Upper lobe of right lung (tissue), 1 donor: ENCODE measurements at regions not wholly inside any gene's neighbourhood (a gene's known extent, or its start where the extent isn't known, plus 50 kb on each side); places are given as distances from the start of the nearest gene placed in this dataset.

Source experiments
- ATAC-seq: fragments of 200-7000 bp; cut with Tn5 transposase; one replicate; pipeline ENCODE4 v1.9.1; 2020; ENCODE audit warnings: mild to moderate bottlenecking, moderate library complexity
- DNase-seq: peaks from one replicate; pipeline ENCODE4 v3.0.0-alpha.2; 2020
- H3K27ac ChIP-seq: fragments of 200-600 bp; one replicate; pipeline ENCODE4 v1.8.0; 2022
- H3K27me3 ChIP-seq: fragments of 200-600 bp; one replicate; pipeline ENCODE4 v1.8.0; 2022; ENCODE audit warnings: mild to moderate bottlenecking
- H3K36me3 ChIP-seq: fragments of 200-600 bp; one replicate; pipeline ENCODE4 v1.8.0; 2022
- H3K4me1 ChIP-seq: fragments of 200-600 bp; one replicate; pipeline ENCODE4 v1.8.0; 2022
- H3K4me3 ChIP-seq: fragments of 200-600 bp; one replicate; pipeline ENCODE4 v1.8.0; 2022; ENCODE audit warnings: mild to moderate bottlenecking
- H3K9me3 ChIP-seq: fragments of 200-600 bp; one replicate; pipeline ENCODE4 v1.8.0; 2022
- intact Hi-C: fragments of 100-400 bp; cut with DNase I; formaldehyde crosslinking; loops from one replicate; pipeline ENCODE4 v1.11.0; 2022
- TF ChIP-seq, protein P1 (sequence below): fragments of 200-600 bp; IDR thresholded peaks from one replicate; pipeline ENCODE4 v1.8.0; 2022; ENCODE audit warnings: antibody characterized with exemption
- donor health status: DM: no; HTN: yes; CAD: no; lungs with severe emphysema.

DNA sequence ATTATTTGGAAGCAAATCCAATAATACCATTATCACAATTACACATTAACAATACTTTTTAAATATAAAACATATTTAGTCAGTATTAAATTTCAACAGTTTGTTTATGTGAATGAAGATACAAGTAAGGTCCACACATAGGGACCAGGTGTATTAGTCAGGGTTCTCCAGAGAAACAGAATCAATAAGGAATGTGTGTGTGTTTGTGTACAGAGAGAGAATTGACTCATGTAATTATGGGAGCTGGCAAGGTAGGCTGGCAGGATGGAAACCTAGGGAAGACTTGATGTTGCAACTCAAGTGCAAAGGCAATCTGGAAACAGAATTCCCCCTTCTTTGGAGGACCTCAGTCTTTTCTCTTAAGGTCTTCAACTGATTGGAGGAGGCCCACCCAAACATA is 123.2 kb upstream of the OTX2 start:
- H3K4me1 ChIP-seq, result no peaks in the 10 kb centered on the region
- no peak overlapping the region for H3K27ac ChIP-seq
- intact Hi-C loops, result no loop called here
- no peak overlapping the region for H3K4me3 ChIP-seq
- H3K36me3 ChIP-seq, result no peaks in the 10 kb centered on the region
- H3K9me3 ChIP-seq, result no peaks in the 10 kb centered on the region
- no peaks in the 10 kb centered on the region for H3K27me3 ChIP-seq
- DNase-seq (no peak), ATAC-seq (no peak)
- TF ChIP-seq, protein P1, sequence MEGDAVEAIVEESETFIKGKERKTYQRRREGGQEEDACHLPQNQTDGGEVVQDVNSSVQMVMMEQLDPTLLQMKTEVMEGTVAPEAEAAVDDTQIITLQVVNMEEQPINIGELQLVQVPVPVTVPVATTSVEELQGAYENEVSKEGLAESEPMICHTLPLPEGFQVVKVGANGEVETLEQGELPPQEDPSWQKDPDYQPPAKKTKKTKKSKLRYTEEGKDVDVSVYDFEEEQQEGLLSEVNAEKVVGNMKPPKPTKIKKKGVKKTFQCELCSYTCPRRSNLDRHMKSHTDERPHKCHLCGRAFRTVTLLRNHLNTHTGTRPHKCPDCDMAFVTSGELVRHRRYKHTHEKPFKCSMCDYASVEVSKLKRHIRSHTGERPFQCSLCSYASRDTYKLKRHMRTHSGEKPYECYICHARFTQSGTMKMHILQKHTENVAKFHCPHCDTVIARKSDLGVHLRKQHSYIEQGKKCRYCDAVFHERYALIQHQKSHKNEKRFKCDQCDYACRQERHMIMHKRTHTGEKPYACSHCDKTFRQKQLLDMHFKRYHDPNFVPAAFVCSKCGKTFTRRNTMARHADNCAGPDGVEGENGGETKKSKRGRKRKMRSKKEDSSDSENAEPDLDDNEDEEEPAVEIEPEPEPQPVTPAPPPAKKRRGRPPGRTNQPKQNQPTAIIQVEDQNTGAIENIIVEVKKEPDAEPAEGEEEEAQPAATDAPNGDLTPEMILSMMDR, result no peak

DNA sequence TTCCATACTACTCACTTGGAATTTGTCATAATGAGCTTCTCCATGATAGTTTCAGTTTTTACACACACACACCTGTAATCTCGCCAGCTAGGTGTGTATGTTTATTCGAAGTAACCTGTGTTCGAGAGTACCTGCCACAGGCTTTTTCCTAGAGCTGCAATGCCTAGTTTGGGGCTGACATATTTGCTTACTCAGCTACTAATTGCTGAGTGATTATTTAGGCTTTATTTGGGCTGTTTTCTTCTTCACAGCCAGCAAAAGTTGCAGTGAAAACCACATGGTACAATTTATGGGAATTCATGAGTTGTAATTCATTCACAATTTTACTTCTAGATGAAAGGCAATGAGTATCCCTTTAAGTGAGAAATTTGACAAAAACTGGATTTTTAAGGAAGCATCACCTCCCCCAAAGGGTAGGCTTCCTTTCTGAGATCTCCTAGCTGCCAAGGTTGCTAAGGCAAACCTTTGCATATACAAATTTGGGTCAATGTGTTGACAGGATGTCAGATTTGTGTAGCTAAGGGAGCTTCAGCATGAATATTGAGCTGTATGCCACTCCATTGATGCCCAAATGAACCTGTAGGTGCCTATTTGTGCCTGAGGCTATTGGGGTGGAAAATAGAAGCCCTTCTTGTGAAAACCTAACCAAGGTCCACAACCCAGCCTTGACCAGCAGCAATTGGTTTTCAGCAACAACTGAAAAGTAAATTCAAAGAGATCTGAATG is 108.7 kb upstream of the OTX2 start:
- no peak overlapping the region for H3K4me3 ChIP-seq
- no peak overlapping the region for H3K27ac ChIP-seq
- intact Hi-C loops, result no loop called here
- ATAC-seq (no peak), DNase-seq (no peak)
- no peaks in the 10 kb centered on the region for H3K36me3 ChIP-seq
- peaks cover 6% of the 10 kb centered on the region for H3K9me3 ChIP-seq
- H3K4me1 ChIP-seq, result no peaks in the 10 kb centered on the region
- no peaks in the 10 kb centered on the region for H3K27me3 ChIP-seq
- TF ChIP-seq, protein P1, result no peak

DNA sequence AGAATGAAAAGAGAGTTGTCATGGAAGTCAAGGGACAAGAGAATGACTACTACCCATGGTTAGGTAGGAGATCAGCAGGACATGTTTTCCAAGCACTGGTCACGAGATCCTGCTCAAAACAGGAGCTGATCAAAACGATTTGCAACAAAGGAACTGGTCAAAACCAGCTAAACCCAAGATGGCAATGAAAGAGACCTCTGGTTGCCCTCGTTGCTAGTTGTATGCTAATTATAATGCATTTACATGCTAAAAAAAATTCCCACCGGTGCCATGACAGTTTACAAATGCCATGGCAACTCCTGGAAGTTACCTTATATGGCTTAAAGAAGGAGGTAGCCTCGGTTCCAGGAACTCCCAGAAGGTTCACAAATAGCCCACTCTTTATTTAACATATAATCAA is 95.0 kb upstream of the OTX2 start:
- DNase-seq, result no peak
- no peak overlapping the region for H3K4me3 ChIP-seq
- no peaks in the 10 kb centered on the region for H3K4me1 ChIP-seq
- TF ChIP-seq, protein P1, result no peak
- H3K27me3 ChIP-seq, result no peaks in the 10 kb centered on the region
- ATAC-seq, result no peak
- intact Hi-C loops, result no loop called here
- no peaks in the 10 kb centered on the region for H3K9me3 ChIP-seq
- no peaks in the 10 kb centered on the region for H3K36me3 ChIP-seq
- H3K27ac ChIP-seq, result no peak overlapping the region

DNA sequence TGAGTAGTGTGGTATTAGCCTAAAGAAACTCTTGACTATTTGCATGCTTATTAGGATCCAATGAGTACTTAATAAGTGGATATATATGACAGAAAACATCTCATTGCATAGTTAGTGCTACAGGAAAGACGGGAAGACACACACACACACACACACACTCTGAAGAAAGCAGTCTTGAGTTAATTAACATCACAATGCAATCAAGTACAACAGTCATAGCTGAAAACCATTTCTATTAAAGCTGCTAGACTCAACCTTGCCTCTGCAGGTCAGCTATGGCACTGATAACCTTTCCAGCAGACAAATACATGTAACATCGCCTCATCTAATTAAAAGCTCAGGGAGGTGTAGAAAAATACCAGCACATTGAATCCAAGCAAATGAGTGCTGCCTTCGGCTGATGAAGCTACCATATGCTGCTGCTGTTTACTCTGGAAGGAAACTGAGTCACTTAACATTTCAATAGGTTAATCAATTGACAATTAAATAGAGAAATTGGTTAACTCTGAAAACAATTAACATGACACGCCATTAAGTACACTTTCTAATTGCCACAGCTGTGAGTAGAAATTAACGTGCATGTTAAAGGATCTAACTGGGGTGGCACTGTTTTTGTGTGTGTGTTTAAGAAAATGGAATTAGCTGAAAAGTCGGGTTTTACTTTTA is 93.2 kb upstream of the OTX2 start:
- ATAC-seq, result no peak
- Histone ChIP-seq H3K9me3 (no peaks in the 10 kb centered on the region), H3K4me1 (no peaks in the 10 kb centered on the region), H3K27ac (no peak overlapping the region), H3K27me3 (no peaks in the 10 kb centered on the region), H3K4me3 (no peak overlapping the region), H3K36me3 (no peaks in the 10 kb centered on the region)
- DNase-seq, result no peak
- TF ChIP-seq, protein P1, result no peak
- intact Hi-C loops, result no loop called here

DNA sequence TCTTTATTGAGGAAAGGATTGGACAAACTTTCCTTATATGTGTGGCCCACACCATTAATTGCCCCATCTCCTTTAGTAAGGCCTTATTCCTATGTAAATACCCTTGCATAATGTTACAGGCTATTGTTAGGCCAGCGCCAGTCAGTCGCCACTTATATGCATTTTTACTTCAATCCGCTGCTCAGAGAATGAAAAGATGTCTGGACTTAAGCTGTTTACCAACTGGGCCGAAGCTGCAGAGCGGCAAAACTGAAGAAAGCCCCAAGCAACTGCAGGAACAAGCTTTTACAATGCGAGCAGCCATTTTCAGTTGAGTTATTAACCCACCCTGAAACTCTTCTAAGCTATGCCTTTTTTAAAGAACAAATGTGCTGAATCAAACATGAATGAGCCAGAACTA is 92.1 kb upstream of the OTX2 start:
- Histone ChIP-seq H3K27me3 (no peaks in the 10 kb centered on the region), H3K27ac (no peak overlapping the region), H3K4me1 (no peaks in the 10 kb centered on the region), H3K9me3 (no peaks in the 10 kb centered on the region), H3K36me3 (no peaks in the 10 kb centered on the region), H3K4me3 (no peak overlapping the region)
- TF ChIP-seq, protein P1, result no peak
- ATAC-seq, result no peak
- DNase-seq, result no peak
- intact Hi-C loops, result no loop called here
